HG03280 (cell line): ENCODE measurements at regions not wholly inside any gene's neighbourhood (a gene's known extent, or its start where the extent isn't known, plus 50 kb on each side); places are given as distances from the start of the nearest gene placed in this dataset.
"Not testable (repeated sequence)": the region's sequence is repeated elsewhere in the genome, so short reads cannot be mapped to it uniquely, and the experiment has no call there.

Source experiments
- ATAC-seq: cut with Tn5 transposase; IDR thresholded peaks from one replicate; pipeline ENCODE4 v1.9.1; 2021; ENCODE audit warnings: mild to moderate bottlenecking, moderate library complexity; ENCODE audit not compliant: unreplicated experiment

DNA sequence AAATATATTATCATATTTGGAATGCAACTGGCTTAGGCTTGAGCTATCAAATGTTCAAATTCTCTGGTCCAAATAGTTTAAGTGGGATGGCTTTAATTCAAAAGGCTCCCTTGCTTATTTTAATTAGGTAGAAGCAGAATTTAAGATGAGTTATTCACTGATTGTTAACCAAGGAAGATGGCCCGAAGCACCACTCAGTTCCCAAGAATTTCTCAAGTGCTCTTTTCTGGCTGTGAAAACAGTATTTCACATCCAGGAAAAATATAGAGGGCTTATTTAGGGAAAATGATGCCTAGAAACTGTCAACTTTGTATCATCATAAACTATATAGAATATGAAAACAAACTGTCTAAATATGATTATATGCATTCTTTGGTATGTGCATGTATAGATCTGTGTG, 246.5 kb upstream of the SFRP2 start:
- ATAC-seq = no peak

DNA sequence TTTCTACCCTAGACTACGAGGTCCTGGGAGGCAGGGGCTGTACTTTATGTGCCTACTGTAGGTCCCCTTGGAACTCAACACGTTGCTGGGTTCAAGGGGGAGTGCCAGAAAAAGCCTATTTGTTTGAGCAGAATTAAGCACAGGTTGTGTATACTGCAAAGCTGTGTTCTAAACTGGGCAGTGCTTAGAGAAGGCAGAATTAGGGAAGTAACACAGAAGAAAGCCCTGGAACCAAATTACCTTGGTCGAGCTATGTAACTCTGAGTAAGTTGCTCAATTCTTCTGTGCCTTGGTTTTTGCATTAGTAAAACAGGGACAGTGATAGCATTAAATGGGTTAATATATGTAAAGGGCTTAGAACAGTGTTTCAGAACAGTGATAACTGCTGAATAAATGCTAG, 245.0 kb upstream of the SFRP2 start:
- no peak for ATAC-seq

DNA sequence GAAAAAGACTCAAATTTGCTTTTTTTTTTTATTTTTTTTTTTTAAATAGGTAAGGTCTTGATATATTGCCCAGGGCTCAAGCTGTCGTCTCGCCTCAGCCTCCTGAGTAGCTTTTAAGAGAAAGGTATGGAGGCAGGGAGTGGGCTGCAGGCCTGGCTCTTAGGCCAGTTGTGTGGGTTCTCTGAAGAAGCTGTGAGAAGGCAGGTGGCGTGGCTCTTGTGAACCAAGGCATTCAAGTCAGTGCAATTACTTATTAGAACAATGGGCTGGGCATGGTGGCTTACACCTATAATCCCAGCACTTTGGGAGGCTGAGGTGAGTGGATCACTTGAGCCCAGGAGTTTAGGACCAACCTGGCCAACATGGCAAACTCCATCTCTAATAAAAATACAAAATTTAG, 244.0 kb upstream of the SFRP2 start:
- no peak for ATAC-seq

DNA sequence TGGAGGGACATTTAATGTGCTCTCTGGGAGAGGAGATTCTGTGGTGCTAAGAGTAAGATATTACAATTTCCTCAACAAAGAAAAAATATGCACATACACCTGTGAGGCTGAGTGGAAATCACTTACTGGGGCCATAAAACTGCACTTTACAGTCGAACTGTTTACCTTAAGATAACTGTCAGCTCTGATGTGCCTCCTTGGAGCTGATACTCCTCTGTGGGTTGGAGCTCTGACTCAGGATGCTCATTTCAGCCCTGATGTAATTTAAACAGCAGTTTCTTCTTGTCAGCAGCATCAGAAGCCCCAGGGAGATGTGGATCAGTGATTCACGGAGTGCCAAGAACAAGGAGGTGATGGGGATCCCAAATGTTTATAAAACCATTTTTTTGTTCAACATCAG, 241.9 kb upstream of the SFRP2 start:
- ATAC-seq = no peak

DNA sequence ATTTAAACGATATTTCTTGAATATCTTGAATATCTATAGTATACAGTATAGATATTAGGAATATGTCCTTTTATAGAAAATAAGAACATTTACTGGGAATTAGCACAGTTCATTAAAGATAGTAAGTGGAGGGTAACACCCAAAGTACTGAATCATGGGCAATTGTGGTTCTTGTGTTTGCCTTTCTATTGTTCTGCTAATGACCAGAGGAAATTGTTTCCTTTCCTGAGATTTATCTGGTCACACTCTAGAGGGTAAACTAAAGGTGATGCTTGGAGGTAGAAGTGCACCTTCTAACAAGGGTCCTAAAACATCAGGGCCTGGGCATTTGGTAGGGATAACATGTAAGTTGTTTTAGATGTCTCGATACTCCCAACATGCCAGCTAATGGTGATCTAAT, 241.3 kb upstream of the SFRP2 start:
- no peak for ATAC-seq

DNA sequence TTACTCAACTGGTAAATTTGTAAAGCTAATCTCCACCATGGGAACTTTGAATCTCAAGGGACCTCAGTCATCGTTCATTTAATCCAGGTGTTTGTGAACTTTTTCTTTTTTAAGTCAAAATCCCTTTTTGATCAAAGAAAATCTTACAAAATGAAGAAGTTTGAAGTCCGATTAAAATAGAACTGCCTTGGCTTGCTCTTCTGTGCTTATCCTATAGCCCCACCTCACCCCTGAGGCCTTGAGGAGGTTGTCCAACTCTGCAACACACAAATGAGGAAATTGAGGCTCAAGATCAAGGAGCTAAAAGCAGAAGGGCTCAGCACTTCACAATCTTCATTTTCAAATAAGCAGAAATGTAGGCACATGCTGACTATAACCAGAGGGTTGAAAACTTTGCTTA, 240.3 kb upstream of the SFRP2 start:
- no peak for ATAC-seq

DNA sequence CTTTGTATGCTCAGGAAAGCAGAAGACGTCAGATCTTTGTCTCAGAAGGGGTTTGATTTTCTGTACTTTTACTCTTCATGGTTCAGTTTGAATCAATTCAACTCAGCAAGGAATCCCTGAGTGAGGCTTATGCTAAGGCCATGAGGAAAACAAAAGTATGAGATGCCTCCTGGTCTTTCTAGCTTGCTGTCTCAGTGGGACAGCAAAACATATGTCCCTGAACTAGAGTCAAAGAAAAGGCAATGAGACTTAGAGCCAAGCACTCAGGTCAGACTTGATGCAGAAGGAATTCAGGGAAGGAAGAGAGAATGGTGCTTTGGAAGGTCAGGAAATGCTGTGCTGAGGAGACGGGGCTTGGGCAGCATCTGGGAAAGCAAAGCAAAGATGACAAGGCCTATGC, 236.2 kb upstream of the SFRP2 start:
- no peak for ATAC-seq

DNA sequence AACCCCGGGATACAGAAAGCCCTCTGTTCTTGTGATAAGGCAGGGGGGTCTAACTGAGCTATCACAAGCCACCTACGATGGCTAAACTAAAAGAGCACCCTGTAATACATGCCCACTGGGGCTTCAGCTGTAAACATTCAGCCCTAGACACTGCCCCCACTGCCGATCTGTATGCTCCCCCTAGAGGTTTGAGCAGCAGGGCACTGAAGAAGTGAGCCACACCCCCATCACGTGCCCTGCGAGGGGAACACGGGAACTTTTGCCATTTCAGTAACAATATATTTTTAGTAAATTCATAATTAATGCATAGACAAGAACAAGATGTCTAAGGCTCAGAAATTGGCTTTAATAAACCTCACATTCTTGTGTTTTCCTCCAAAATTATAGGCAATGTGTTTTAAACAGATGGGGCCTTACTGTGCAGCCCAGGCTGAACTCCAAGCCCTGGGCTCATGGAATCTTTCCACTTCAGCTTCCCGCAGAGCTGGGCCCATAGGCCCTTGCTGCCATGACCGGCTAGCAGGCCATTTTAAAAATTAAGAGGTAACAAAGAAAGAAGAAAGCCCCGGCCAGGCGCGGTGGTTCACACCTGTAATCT, 235.3 kb upstream of the SFRP2 start:
- no peak for ATAC-seq

DNA sequence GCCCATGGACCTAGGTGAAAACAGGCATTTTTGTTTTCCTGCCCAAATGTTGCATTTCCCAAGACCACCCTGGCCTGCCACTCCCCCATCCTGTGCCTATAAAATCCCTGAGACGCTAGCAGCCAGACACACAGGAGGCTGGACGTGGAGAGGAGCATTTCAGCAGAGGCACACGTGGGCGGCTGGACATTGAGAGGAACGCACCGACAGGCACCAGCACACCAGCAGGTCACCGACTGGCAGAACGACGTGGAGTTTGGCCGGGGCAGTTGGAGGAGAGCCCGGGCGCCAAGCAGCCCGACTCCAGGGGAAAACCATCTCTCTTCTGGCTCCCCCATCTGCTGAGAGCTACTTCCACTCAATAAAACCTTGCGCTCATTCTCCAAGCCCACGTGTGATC, 234.8 kb upstream of the SFRP2 start:
- ATAC-seq = not testable (repeated sequence)

DNA sequence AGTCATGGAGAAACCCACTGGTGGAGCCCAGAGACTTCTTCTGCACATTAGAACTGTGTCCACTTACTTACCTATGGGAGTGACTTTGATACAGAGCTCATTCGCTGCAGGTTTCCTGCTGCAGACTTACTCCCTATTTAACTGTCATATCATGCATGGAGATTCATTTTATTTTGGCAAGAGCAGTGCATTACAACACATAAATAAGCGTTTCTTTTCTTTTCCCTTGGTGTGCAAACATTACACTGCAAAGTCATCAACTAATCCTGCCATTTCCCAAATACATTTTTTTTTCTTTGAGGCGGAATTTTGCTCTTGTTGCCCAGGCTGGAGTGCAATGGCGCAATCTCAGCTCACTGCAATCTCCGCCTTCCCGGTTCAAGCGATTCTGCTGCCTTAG, 230.9 kb upstream of the SFRP2 start:
- ATAC-seq = no peak

DNA sequence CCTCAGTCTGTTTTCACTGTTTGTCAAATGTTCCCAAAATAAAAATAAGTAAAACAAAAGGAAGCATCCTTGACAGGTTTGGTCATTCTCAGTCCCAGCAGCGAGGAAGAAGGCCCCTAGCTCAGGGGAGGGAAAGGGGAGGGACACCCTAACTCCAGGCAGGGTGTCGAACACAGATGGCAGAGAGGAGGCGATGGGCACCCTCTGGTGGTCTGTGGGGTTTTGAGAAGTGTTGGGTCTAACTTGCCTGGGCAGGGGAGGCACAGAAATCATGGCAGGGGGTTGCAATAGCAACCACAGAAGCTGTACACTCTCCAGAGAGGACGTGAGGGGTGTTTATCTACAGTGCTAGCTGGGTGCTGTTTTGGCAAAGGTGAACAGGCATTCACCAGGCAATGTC, 229.8 kb upstream of the SFRP2 start:
- no peak for ATAC-seq

DNA sequence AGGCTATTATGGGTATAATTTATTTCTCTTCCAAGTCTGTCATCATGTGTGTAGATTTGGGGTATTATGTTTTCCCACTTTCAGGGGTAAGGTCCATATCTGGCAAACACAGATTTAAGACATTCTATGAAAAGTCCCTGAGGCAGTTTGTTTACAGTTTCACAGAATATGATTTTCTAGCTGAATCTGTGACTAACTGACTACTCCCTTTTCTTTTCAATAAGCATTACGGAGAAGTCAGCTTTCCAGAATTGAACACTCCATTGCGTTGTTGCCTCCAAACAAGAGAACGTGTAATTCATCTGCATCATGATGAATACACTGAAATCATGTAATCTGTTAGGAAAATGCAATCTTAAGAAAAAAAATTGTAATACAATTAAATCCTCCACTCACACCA, 226.7 kb upstream of the SFRP2 start:
- no peak for ATAC-seq

DNA sequence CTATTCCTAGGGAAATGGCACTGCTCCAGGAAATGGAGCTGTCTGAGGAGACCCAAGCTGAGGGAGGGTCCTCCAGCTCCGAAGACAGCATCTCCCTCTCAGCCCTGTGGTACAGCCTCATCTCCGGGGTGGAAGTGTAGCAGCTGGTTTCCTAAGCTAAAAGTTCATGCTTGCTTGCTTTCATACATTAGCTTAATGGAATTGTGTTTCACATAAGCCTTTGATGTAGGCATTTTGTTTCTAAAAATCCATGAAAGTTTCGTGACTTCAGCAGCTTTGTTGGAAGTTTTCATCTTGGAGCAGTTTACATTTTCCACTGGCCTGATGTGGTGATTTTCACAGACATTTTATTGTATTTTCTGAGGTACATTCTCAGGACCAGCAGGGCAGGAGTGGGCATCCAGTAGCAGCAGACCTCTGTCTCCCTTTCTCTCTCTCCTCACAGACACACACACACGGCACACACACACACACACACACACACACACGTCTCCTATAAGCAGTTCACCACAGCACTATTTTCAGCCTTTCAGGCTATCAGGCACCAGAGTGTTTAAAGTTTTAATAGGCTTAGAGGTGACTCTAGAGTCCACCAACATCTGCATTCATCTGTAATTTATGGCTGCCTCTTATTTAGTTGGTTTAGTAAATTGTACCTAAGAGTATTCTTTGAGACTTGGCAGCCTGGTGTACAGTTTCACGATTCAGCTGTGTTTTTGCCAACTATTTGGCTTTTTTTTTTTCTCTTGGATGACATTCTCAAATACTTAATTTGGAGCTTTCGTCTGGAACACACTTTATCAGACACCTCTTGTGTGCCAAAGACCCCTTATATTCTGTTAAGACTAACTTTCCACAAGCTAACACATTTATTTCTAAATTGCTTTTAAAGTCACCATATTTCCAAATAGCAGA, 225.8 kb upstream of the SFRP2 start:
- ATAC-seq = no peak

DNA sequence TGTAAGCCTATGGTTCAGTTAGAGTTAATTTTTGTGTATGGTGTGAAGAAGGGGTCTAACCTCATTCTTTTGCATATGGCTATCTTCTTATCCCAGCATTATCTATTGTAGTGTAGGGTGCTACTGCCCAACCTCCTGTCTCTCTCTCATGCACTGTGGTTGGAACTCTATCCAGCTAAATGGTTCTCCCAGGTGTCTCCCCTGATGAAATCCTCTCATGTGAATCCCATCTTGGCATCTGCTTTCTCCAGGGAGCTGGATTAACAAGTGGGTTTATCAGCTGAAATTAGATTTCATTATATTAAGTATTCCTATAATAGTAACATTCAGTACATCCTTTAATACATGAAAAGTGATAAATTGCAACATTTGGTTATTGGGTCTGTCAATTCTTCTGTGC, 224.7 kb upstream of the SFRP2 start:
- ATAC-seq = no peak

DNA sequence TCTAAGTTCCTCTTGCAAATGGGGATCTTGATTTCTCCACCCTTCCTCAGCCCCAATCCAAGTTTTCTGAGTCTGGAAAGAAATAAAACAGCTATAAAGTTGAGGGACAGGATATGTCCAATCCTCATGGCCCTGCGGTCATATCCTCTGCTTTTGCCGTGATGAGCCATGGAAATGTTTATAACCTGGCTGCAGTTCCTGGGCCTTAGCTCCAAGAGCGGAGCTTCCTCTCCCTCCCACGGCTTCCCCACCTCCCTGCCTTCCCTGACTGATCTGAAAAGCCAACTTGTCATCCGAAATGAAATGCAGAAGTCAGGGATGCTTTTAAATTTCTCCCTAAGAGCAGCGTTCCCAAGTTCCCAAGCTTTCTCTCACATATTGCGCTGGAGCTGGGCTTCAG, 221.5 kb upstream of the SFRP2 start:
- no peak for ATAC-seq

DNA sequence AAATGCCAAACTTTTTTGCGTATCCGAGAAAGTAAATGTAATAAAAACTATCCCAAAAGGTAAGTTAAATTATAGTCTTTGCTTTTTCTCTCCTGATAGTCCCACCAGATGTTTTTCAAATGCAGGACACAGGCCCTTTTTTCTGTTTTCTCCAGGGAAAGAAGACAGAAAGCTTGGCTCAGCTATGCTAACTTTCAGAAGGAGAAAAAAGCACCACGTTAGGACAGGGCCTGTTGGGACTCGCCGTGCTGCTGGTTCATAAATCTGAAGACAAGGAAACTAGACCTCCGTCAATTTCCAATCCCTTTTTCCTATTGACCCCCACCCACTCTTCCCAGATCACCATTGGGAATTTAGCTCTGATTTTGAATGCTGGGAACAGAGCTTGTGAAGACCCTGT, 220.9 kb upstream of the SFRP2 start:
- ATAC-seq = no peak

DNA sequence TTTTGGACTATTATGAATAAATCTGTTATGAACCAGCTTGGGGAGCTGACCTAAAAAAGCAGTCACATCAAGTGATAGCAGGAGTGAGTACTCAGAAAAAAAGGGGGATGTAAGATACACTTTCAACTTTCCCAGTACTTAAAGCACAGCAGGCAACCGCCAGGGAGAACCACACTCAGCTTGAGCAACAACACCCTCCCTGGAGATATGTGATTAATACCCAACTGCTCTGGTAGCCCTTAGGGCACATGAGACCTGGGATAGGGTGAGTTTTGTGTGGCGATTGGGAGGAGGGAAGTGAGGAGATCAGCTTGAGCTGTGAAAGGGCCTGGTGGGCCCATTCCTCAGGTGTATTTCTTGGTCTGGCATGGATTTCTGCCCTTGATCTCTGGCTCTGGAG, 220.3 kb upstream of the SFRP2 start:
- ATAC-seq = no peak

DNA sequence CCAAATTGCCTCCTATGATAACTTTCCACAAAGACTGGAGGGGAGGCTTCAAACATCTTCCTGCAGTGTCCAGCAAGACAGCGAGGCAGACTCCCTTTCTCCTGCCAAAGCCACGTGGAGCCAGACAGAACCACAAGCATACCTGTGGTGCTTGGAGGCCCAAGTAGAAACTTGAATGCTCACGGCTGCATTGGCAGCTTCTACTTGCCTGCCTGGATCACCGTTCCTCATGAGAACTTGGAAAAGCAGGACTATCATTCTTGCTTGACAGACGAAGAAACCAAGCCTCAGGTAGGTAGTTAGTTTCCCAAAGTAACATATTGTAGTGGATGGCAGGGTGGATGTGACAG, 216.3 kb upstream of the SFRP2 start:
- ATAC-seq = no peak

DNA sequence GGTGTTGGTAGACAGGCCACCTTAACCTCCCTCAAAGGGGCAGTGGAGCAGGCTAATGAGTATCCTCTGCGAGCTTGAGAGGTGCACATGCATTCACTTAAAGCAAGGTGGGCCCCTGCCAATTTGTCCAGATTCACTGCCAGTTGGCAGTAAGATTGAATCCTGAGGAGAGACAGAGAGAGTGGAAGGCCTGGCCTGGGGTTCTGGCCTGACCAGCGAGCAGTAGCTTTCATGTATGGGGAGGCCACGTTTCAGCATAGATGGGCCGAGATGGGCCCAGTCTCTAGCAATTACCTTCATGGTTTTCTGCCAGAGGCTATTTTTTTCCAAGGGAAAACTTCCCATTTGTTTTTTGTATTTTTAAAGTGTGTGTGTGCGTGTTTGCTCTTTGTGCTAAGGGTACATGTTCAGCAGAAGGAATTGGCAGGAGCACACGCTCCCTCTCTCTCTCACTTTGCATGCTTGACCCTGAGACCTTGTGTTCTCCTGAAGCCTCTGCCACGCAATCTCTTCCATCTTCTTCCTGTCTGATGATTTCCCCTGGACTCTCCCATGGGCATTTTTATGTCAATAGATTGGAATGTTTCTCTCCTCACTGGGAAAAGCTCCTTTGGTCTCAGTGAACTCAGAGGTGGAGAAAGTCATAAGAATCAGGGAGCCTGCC, 215.8 kb upstream of the SFRP2 start:
- no peak for ATAC-seq

DNA sequence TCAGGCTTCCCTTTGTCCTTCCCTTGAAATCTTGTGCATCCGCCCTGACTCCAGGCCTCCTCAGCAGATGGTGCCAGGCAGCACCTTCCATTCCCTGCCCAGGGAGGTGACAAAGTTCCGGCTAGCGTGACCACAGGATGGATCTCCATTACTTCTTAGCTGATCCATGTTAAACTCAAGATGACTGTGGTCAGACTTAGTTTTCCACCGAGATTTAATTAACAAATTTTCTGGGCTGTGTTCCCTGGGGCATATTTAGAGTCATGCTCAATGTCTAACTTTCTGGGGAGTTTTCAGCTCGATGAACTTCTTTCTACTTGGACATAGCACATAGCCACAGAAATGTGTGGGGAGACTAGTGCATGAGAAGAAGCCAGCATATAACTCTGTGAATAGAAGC, 215.1 kb upstream of the SFRP2 start:
- ATAC-seq = no peak

DNA sequence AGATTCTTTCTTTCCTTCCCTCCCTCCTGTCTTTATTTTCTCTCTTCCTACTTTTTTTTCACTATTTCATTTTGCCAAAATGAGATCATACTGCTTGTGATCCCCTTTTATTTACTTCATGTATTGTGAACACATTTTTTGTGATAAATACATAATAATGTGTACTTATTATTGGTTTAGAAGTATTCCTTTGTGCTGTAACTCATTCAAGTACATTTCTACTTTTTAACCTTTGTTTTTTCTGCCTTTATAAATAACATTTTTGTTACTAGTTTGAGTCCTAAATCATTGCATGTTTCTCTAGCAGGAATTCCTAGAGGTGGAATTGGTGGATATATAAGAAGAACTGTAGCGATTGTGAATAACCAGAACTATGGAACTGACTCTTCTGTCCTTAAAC, 214.5 kb upstream of the SFRP2 start:
- no peak for ATAC-seq

DNA sequence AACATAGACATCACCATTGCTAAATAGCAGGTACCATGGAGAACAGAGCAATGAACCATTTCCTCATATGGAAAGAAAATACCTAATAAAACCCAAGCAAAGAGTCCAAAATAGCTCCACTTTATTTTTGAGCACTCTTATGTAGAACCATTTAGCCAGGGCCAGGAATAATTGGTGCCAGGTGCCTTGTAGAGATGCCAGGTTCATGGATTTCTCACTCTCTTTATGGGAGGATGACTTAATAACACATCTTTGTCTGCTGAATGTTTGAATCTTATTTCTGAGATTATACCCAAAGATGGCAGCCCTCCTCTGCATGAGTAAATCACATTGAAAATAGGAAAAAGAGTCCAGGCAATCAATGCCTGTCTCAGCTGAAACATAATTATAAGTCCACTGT, 212.3 kb upstream of the SFRP2 start:
- no peak for ATAC-seq
